ENCODE measurements at regions not wholly inside any gene's neighbourhood (a gene's known extent, or its start where the extent isn't known, plus 50 kb on each side); places are given as distances from the start of the nearest gene placed in this dataset.
"Not testable (repeated sequence)": the region's sequence is repeated elsewhere in the genome, so short reads cannot be mapped to it uniquely, and the experiment has no call there.

DNA sequence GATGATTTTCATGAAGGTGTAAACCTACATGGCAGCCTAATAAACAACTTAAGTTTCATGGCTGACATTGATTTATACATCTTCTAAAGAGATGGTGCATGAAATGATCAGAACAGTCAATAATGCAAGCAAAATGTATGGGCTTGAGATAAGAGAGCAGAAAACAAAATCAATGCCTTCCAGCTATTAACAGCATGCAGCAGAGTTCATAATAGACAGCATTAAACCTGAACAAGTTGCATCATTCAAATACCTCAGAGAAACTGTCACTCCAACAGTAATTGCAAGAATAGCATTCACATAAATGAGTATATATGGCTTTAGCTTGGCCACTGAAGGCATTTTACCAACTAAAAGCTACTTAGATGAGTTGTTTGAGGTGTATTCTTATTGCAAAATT lies 319.6 kb upstream of the ARID1B start:
- intact Hi-C loops (cut with micrococcal nuclease), result no loop called here

DNA sequence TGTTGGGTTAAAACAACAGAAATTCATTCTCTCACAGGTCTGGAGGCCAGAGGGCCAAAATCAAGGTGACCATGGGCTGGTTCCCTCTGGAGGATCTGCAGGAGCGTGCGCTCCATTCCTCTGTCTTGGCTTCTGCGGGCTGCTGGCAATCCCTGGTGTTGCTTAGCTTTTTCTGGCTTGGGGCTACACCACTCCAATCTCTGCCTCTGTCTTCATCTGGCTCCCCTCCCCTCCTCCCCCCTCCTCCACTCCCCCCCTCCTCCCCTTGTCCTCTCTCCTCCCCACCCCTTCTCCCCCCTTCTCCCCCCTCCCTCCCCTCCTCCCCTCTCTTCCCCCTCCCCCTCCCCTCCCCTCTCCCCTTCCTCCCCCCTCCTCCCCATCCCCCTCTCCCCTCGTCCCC lies 321.3 kb upstream of the ARID1B start:
- intact Hi-C loops (cut with micrococcal nuclease), result no loop called here

DNA sequence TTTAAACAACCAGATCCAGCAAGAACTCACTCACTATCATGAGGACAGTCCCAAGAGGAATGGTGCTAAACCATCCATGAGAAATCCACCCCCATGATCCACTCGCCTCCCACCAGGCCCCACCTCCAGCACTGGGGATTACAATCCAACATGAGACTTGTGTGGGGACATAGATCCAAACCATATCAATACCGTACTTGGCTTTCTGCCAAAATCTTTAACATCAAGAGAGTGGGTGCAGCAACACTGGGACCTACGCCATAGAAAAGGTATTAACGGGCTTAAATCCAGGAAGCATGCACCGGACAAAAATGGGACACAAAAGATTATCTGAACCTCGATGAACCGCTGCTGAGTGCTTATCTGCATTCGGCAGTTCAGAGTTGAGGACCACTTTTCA lies 322.3 kb upstream of the ARID1B start:
- intact Hi-C loops (cut with micrococcal nuclease), result no loop called here

DNA sequence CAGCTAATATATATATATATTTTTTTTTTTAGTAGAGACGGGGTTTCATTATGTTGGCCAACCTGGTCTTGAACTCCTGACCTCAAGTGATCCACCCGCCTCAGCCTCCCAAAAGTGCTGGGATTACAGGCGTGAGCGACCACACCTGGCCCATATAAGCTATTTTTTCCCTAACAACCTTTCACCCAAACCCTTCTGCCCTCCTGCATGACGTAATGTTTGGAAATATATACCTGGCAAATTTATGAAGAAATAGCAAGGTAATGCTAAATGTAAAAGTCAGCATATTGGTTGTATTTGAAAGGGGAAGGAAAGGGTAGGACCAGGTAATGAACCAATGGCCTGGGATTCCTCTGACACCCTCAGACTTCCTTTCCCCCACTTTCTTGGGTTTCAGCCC lies 325.5 kb upstream of the ARID1B start:
- intact Hi-C loops (cut with micrococcal nuclease), result no loop called here

DNA sequence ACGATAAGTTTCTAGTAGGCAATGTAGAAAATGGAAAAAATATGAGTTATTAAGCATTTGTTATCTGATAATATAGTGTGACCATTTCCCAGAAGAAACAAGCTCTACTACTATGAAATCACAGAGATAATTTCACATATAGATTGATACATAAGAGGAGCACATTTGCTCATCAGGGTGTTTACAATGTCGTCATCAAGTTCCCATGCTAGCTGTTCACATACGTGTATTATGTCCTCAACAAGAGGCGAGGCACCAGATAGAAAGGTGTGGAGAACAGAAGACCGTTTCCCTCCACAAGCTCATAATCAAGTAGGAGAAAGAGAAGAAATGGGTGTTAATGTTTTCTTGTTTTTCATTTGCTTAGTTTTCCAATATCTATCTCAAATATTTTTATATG lies 326.1 kb upstream of the ARID1B start:
- intact Hi-C loops (cut with micrococcal nuclease), result no loop called here

GRCh38 chr6:156450421-156450820 lies 326.8 kb upstream of the ARID1B start:
- intact Hi-C loops (cut with micrococcal nuclease), result no loop called here

DNA sequence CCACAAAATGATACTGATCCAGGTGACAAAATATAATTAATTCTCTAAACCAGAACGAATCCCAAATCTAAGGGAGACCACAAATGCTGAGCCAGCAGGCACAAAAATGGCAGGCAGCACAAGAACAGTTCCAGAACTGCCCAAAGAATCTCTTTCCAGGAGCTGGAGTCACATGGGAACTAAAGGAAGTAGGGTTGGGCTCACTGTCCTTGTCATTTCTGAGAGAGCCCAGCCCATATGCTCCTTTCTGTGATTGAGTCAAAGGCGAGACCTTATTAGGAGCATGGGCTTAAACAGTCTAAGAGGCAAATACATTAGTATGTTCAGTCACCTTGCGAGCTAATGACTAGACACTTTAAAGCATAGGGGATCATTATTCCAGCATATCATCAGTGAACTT lies 327.6 kb upstream of the ARID1B start:
- intact Hi-C loops (cut with micrococcal nuclease), result no loop called here

DNA sequence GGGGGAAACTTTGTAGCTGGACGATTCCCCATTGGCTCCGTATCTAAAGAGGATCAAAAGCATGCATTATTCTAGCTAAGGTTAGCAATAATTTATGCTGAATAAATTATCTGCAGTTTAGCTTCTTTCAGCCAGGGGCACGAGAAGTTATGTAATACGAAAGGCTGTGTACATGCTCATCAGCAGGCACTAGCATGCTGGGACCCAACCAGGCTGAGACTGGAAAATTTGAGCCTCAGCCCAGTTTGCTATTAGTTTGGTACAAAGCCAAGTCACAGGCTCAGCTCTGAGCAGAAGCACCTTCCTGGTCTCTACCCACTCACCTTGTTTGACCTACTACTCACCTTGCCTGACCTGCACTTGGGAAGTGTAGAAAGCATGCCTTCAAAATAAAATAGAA lies 328.1 kb upstream of the ARID1B start:
- intact Hi-C loops (cut with micrococcal nuclease), result no loop called here

DNA sequence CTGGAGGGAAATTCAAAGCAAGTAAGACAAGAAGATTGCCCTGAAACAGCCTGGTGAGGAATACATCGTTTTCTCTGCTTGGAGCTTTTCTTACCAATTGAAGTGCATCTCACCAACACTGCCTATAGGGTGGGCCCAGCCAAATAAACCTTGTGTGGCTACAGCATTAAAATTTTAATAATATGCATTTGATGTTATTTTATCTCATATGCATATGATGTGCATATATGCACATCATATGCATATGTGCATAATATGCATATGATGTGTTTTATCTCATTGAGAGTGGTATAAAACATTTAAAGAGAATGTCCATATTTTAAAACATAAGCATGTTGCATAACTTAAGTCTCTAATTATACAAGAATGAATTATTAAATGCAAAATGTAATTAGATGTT lies 328.6 kb upstream of the ARID1B start:
- intact Hi-C loops (cut with micrococcal nuclease), result no loop called here

GRCh38 chr6:156440688-156441087 lies 336.5 kb upstream of the ARID1B start:
- intact Hi-C loops (cut with micrococcal nuclease), result no loop called here

DNA sequence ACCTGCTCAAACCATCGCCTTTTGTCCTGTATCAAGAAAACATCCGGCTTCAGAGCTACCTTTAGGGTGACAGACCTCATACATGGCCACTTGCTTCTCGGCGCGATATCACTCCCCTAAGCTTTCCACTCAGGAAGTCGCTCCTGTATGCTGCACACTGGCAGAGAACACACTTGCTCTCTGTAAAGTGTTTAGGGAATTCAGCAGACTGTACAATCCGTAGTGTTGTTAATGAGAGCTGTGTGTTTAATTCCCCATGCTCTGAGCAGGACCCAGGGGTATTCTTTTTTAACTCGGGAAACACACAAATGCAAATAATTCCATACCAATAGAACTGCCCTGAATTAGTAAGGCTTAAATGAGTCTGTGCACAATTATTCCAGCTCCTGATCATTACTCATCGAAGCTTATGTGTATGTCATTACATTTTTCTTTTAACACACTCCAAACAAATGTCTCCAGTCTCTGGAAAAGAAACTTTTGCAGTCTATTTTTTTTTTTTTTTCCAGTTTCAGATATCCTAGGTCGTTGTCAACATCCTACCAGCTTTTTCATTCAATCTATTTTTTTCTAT lies 338.7 kb upstream of the ARID1B start:
- intact Hi-C loops (cut with micrococcal nuclease), result no loop called here

DNA sequence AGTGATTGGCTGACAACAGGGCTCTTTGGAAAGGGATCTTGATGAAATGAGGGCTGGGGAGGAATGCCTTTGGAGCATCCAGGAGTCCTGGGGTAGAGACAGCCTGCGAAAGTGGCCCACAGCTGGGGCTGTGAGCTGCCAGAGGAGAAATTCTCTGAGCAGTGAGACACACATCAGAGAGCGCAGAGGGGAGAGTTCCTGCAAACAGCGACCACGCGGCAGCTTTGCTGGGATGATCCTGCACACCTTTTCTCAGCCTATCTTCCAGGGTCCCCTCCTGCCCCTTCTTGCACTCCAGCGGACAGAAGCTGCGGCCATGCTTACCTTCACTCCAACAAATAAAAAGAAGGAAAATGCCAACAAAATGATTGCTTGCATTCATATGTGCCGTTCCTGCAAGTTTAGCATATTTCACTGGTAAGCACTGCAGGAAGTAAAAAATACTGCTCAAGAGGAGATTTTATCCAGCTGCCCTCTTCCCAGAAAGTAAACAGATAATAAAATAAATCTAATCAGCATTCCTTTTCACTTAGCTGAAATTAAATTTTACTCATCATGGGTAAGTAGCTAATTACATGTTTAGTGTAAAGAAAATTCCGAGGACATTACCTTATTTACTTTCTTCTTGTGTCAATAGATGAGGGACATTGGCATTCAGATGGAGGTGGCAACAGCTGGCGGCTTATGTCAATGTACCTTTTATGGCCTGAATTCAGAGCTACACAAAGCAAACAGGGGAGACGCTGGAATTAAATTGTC lies 339.9 kb upstream of the ARID1B start:
- intact Hi-C loops (cut with micrococcal nuclease), result no loop called here

GRCh38 chr6:156434795-156435190 lies 342.4 kb upstream of the ARID1B start:
- intact Hi-C loops (cut with micrococcal nuclease), result no loop called here

GRCh38 chr6:156434049-156434794 lies 343.0 kb upstream of the ARID1B start:
- intact Hi-C loops (cut with micrococcal nuclease), result no loop called here

DNA sequence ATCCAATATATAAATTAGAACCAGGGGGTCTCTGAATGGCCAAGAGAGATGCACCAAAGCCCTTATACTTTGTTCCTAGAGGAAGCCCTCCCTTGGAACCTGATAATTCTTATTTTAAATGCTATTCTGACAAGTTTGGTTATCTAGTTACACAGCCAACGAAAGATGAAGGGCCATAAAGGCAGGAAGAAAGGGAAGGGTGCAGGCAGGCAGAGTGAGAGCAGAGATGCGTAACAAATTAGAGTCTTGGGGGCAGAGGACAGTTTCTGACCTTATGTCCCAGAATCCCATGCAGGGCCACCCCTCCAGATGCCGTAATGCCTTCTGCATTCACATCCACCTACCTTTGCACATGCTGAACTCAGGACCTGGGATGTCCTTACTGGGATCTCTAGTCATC lies 344.6 kb upstream of the ARID1B start:
- intact Hi-C loops (cut with micrococcal nuclease), result no loop called here

DNA sequence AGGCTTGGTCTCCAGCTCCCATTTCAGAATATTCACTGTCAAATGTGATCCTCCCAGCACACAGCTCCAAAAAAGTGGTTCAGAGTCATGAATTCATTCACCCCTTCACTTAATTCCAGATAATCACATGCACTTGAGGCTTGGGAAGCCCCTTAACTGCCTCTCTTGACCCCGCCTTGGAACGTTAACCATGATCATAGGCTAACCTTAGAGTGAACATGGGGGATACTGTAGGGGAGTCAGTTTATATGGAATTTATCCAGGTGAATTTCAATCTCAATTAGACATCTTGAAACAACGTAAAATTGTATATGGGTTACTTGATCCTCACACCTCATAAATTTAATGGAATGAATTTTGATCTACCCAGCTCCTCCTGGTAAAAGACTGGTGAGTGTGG lies 346.8 kb upstream of the ARID1B start:
- intact Hi-C loops (cut with micrococcal nuclease), result no loop called here

- intact Hi-C loops (cut with micrococcal nuclease), result no loop called here
These were observed 349.8 kb upstream of the ARID1B start for GRCh38 chr6:156427345-156427744.

DNA sequence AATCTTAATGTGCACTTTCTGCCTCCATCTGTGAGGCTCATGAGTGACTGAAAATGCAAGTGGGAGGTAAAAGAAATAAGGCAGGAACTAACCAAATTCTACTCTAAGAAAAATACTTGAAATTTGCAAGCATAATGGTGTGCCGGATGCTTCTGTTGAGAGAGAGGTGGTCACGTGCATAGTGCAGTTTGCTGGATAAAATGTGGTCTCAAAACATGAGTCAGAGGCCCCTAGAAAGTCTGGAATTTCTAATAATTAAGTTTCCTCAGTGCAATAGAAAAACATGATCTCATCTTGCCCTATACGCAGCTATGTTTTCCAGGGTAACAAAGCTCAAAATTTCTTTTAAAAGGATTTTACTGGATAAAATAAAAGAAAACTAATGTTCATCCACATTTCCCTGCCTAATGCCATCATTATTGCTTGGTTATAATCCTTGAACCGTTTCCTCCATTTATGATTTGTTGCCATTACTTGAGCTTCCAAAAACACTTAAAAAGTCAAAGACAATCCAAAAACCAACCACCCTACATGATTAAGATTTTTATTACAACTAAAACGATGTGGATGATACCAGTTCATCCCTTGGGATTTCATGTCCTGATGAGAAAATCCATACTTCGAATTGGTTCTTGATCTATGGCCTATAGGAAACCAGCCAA lies 351.7 kb upstream of the ARID1B start:
- intact Hi-C loops (cut with micrococcal nuclease), result no loop called here

- intact Hi-C loops (cut with micrococcal nuclease), result no loop called here
These were observed 353.3 kb upstream of the ARID1B start for GRCh38 chr6:156423829-156424228.

- intact Hi-C loops (cut with micrococcal nuclease), result no loop called here
These were observed 354.1 kb upstream of the ARID1B start for GRCh38 chr6:156423075-156423474.

DNA sequence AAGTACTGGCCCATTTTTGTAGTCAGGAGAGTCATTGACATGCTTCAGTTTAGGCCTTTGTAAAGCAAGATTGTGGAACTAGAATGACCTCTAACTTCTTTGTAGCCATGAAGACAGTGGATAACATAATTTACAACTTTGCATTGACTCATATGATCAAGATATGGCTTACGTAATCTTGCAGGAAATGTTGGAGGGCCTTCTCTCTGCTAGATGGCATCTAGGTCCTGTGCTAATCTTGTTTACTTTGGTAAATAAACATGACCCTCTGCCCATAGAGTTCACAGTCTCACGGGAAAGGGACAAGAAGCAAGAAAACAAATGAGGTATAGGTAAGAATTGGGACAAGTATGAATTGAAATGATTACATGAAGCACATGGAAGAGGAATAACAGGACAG lies 355.2 kb upstream of the ARID1B start:
- intact Hi-C loops (cut with micrococcal nuclease), result no loop called here

GRCh38 chr6:156421301-156421700 lies 355.9 kb upstream of the ARID1B start:
- intact Hi-C loops (cut with micrococcal nuclease), result not testable (repeated sequence)

Measured in T-helper 2 cell treated with Interferon-gamma antibody and Interleukin-4, amounts not matched to agents 100 ng/mL and 5 ng/mL, for 36 hours (primary cell).